ENCODE measurements at regions not wholly inside any gene's neighbourhood (a gene's known extent, or its start where the extent isn't known, plus 50 kb on each side); places are given as distances from the start of the nearest gene placed in this dataset.

DNA sequence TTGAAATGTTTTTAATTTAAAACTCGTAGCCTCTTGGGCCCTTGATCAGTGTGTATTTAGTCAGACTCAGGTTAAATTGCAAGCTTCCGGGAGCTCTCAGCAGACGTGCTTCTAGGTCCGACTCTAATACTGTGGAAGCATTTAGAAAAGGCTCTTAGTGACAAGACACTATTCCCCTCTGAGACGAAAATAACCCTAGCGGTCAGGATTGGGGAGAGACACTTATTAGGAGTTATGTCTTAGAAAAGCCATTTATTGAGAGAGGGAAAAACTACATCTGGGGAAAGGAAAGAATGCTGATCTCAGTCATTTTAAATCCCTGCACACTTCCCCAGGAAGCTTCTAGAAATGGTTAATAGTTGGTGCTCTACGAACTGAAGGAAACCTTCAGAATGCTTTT is 110.5 kb upstream of the NCK2 start:
- DNase-seq (ENCODE audit: low read depth, low spot score) = no peak
- Histone ChIP-seq H3K9me3 (ENCODE audit: low read depth, low read length) (no peaks in the 10 kb centered on the region), H3K4me3 (no peak overlapping the region), H3K27ac (no peak overlapping the region), H3K9ac (ENCODE audit: insufficient read length) (no peak overlapping the region), H3K36me3 (ENCODE audit: insufficient read depth, low read length) (no peaks in the 10 kb centered on the region)
- TF ChIP-seq FOXP2 (optimal IDR thresholded peaks at IDR 0.05; ENCODE audit: control extremely low read depth, extremely low read length, insufficient read depth) (no peak), POLR2AphosphoS5 (IDR thresholded peaks at IDR 0.05; ENCODE audit: borderline replicate concordance, low read depth, low read length) (no peak), EZH2 (IDR thresholded peaks at IDR 0.05) (no peak)

DNA sequence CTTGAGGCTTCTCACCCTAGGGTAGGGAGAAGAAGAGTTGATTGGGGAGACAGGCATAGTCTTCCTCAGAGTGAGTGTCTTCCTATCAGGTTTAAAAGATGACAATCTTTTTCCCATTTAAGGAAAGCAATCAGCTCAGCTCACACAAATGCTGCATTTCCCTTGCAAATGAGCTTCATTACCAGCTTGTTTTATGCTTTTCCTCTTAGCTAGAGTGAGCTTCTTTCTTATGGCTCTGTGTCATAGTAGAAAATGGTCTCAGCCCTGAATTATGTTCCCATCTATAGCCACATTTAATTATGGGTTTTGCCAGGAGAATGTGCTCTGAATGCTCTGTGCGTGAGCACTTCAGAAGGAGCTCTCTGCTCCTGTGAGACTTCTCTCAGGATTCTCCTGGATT is 112.8 kb upstream of the NCK2 start:
- Histone ChIP-seq H3K27ac (no peak overlapping the region), H3K36me3 (ENCODE audit: insufficient read depth, low read length) (no peaks in the 10 kb centered on the region), H3K9ac (ENCODE audit: insufficient read length) (no peak overlapping the region), H3K4me3 (no peak overlapping the region), H3K9me3 (ENCODE audit: low read depth, low read length) (no peaks in the 10 kb centered on the region)
- no peak for DNase-seq (ENCODE audit: low read depth, low spot score)
- TF ChIP-seq FOXP2 (optimal IDR thresholded peaks at IDR 0.05; ENCODE audit: control extremely low read depth, extremely low read length, insufficient read depth) (no peak), POLR2AphosphoS5 (IDR thresholded peaks at IDR 0.05; ENCODE audit: borderline replicate concordance, low read depth, low read length) (no peak), EZH2 (IDR thresholded peaks at IDR 0.05) (no peak)

DNA sequence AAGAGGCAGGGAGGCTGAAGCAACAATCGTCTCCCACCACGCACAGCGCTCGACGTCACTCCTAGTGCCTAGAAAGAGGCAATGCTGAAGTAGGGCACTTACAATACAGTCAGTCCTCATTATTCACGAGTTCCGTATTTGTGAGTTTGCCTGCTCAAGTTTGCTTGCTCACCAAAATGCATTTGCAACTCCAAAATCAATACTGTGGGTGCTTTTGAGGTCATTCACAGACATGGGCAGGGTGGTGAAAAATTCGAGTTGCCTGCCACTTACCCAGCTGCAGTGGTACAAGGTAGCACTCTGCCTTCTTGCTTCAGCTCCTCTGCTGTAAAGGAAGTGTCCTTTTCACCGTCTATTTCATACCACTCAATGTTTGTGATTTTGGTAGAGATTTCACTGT is 113.7 kb upstream of the NCK2 start:
- Histone ChIP-seq H3K27ac (no peak overlapping the region), H3K9ac (ENCODE audit: insufficient read length) (no peak overlapping the region), H3K9me3 (ENCODE audit: low read depth, low read length) (no peaks in the 10 kb centered on the region), H3K4me3 (no peak overlapping the region), H3K36me3 (ENCODE audit: insufficient read depth, low read length) (no peaks in the 10 kb centered on the region)
- no peak for TF ChIP-seq FOXP2 (optimal IDR thresholded peaks at IDR 0.05; ENCODE audit: control extremely low read depth, extremely low read length, insufficient read depth)
- TF ChIP-seq EZH2 (IDR thresholded peaks at IDR 0.05) = no peak
- TF ChIP-seq POLR2AphosphoS5 (IDR thresholded peaks at IDR 0.05; ENCODE audit: borderline replicate concordance, low read depth, low read length) = no peak
- DNase-seq (ENCODE audit: low read depth, low spot score) = no peak

DNA sequence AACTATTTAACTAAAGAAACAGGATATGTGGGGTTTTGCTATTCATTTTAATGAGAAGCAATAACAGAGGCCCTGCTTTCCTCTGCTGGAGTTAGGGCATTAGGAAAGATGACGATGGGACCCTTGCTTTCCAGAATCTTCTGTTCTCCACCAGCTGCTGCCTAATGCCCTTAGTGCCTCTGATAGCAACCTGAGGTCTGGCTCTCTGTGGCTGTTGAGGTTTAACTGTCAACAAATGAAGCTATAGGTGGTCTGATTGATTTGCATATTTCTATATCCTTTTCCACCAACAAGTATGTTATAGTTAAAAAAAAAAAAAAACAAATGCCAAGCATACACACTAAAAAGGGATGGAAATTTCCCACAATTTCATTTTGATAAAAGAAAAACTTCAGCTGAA is 115.1 kb upstream of the NCK2 start:
- H3K4me3 ChIP-seq = no peak overlapping the region
- H3K36me3 ChIP-seq (ENCODE audit: insufficient read depth, low read length) = no peaks in the 10 kb centered on the region
- no peak overlapping the region for H3K27ac ChIP-seq
- TF ChIP-seq FOXP2 (optimal IDR thresholded peaks at IDR 0.05; ENCODE audit: control extremely low read depth, extremely low read length, insufficient read depth) = no peak
- no peaks in the 10 kb centered on the region for H3K9me3 ChIP-seq (ENCODE audit: low read depth, low read length)
- no peak overlapping the region for H3K9ac ChIP-seq (ENCODE audit: insufficient read length)
- no peak for DNase-seq (ENCODE audit: low read depth, low spot score)

DNA sequence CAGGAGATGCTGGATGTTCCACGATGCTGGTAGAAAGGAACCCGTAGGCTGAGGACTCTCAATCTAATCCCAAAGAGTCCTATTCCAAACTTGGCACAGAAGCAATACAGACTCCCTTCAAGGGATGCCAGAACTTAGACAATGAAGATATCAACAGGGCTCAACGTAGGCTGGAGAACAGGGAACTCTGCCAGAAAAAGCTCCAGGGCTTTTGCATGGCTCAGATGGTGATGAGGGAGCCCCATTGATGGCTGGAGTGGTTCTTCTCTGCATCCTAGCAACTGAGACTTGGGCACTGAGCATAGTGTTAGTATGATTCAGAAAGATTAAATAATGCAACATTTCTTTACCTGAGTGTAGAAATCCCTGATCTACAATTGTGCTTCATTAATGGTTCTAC is 117.2 kb upstream of the NCK2 start:
- TF ChIP-seq POLR2AphosphoS5 (IDR thresholded peaks at IDR 0.05; ENCODE audit: borderline replicate concordance, low read depth, low read length) = no peak
- no peak for TF ChIP-seq EZH2 (IDR thresholded peaks at IDR 0.05)
- TF ChIP-seq FOXP2 (optimal IDR thresholded peaks at IDR 0.05; ENCODE audit: control extremely low read depth, extremely low read length, insufficient read depth) = no peak
- no peak for DNase-seq (ENCODE audit: low read depth, low spot score)
- Histone ChIP-seq H3K9me3 (ENCODE audit: low read depth, low read length) (no peaks in the 10 kb centered on the region), H3K27ac (no peak overlapping the region), H3K9ac (ENCODE audit: insufficient read length) (no peak overlapping the region), H3K4me3 (no peak overlapping the region), H3K36me3 (ENCODE audit: insufficient read depth, low read length) (no peaks in the 10 kb centered on the region)

DNA sequence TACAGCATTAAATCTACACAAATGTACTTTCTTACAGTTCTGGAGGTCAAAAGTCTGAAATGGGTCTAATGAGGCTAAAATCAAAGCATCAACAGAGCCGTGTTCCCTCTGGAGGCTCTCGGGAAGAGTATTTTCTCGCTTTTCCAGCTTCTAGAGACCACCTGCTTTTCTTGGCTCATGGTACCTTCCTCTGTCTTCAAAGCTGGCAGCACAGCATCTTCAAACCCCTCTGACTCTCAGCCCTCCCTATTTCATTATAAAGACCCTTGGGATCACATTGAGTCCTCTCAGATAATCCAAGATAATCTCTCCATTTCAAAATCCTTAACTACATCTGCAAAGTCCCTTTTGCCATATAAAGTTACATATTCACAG is 117.8 kb upstream of the NCK2 start:
- H3K4me3 ChIP-seq = no peak overlapping the region
- no peak overlapping the region for H3K27ac ChIP-seq
- no peaks in the 10 kb centered on the region for H3K9me3 ChIP-seq (ENCODE audit: low read depth, low read length)
- DNase-seq (ENCODE audit: low read depth, low spot score) = no peak
- H3K9ac ChIP-seq (ENCODE audit: insufficient read length) = no peak overlapping the region
- H3K36me3 ChIP-seq (ENCODE audit: insufficient read depth, low read length) = no peaks in the 10 kb centered on the region
- TF ChIP-seq FOXP2 (optimal IDR thresholded peaks at IDR 0.05; ENCODE audit: control extremely low read depth, extremely low read length, insufficient read depth) (no peak), EZH2 (IDR thresholded peaks at IDR 0.05) (no peak), POLR2AphosphoS5 (IDR thresholded peaks at IDR 0.05; ENCODE audit: borderline replicate concordance, low read depth, low read length) (no peak)

DNA sequence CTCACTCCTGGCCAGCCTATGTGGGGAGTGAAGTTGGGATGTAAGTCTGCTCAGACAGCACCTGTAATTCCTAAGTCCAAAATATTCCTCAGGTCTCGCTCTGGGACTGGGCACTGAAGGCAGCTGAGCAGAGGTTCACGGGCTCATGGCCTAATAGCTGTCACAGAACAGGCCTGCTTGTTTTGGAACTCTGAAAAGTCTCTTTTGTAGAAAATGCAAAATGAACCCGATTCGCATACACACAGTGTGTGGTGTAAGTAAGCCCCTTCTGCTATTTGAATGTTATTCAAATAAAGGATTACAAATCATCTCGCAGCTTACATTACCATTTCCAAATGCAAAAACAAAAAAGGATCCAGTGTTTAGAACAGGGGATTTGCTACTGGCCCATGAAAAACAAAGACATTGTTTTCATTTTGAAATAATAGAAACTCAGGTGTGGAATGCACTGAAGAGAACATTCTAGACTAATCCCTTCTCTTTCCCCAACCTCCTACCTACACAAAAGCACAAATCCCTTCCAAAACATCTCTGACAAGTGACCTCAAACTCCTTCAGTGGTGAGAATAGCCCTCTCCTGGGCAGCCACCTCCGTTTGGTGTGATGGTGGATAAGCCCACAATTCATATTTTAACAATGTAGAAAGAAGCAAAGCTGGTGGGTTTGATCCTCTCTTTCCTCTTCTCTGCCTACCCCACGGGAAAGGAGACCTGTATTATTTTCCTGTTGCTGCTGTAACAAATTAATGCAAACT is 118.3 kb upstream of the NCK2 start:
- no peak for TF ChIP-seq EZH2 (IDR thresholded peaks at IDR 0.05)
- no peak for TF ChIP-seq FOXP2 (optimal IDR thresholded peaks at IDR 0.05; ENCODE audit: control extremely low read depth, extremely low read length, insufficient read depth)
- no peak for TF ChIP-seq POLR2AphosphoS5 (IDR thresholded peaks at IDR 0.05; ENCODE audit: borderline replicate concordance, low read depth, low read length)
- H3K36me3 ChIP-seq (ENCODE audit: insufficient read depth, low read length) = no peaks in the 10 kb centered on the region
- H3K9ac ChIP-seq (ENCODE audit: insufficient read length) = no peak overlapping the region
- no peaks in the 10 kb centered on the region for H3K9me3 ChIP-seq (ENCODE audit: low read depth, low read length)
- H3K27ac ChIP-seq = no peak overlapping the region
- DNase-seq (ENCODE audit: low read depth, low spot score) = no peak
- no peak overlapping the region for H3K4me3 ChIP-seq

DNA sequence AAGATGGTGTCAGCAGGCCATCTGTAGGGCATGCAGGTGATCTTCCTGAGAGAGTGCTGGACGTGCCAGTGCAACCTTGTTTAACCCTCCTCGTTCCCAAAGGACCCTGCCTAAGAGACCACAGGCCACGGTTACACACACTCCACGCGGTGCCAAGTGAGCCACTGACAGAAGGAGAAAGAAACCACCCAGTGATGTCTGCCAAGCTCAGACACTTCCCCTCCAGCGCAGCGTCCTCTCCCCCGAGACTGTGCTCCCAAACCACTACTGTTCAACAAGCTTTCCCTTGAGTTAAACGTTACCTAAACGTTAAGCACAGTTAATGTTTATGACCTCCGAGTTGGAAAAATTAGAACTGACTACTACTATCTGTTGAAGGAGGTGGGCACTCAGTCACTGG is 119.1 kb upstream of the NCK2 start:
- Histone ChIP-seq H3K27ac (no peak overlapping the region), H3K9ac (ENCODE audit: insufficient read length) (no peak overlapping the region), H3K36me3 (ENCODE audit: insufficient read depth, low read length) (no peaks in the 10 kb centered on the region), H3K4me3 (no peak overlapping the region), H3K9me3 (ENCODE audit: low read depth, low read length) (no peaks in the 10 kb centered on the region)
- no peak for DNase-seq (ENCODE audit: low read depth, low spot score)
- TF ChIP-seq EZH2 (IDR thresholded peaks at IDR 0.05) (no peak), POLR2AphosphoS5 (IDR thresholded peaks at IDR 0.05; ENCODE audit: borderline replicate concordance, low read depth, low read length) (no peak), FOXP2 (optimal IDR thresholded peaks at IDR 0.05; ENCODE audit: control extremely low read depth, extremely low read length, insufficient read depth) (no peak)

DNA sequence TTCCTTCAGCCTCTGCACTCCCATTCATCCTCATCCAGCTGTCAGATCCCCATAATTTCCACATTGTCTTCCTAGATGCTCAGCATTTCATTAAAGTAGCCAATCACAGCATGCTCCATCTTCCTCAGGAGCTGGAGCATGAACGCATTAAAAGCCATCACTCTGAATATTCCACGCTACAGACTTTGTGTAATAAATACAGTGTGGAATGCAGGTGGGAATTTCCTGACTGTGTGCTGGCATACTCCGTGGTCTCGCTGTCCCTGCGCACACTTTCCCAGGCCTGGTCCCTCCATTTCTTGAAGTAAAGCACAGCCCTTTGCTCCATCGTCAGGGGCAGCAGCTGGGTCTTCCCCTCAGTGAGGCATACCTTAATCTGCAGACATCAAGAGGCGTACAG is 123.7 kb upstream of the NCK2 start:
- TF ChIP-seq POLR2AphosphoS5 (IDR thresholded peaks at IDR 0.05; ENCODE audit: borderline replicate concordance, low read depth, low read length) (no peak), EZH2 (IDR thresholded peaks at IDR 0.05) (no peak), FOXP2 (optimal IDR thresholded peaks at IDR 0.05; ENCODE audit: control extremely low read depth, extremely low read length, insufficient read depth) (no peak)
- no peak for DNase-seq (ENCODE audit: low read depth, low spot score)
- H3K36me3 ChIP-seq (ENCODE audit: insufficient read depth, low read length) = no peaks in the 10 kb centered on the region
- H3K4me3 ChIP-seq = no peak overlapping the region
- no peak overlapping the region for H3K9ac ChIP-seq (ENCODE audit: insufficient read length)
- H3K27ac ChIP-seq = no peak overlapping the region
- H3K9me3 ChIP-seq (ENCODE audit: low read depth, low read length) = no peaks in the 10 kb centered on the region

Data from SK-N-MC (cell line).